ENCODE measurements at regions not wholly inside any gene's neighbourhood (a gene's known extent, or its start where the extent isn't known, plus 50 kb on each side); places are given as distances from the start of the nearest gene placed in this dataset.

GRCh38 chr6:164520916-164521315 is 788.5 kb downstream of the C6orf118 start:
- TF ChIP-seq CTCF (IDR thresholded peaks at IDR 0.05) (no peak), POLR2A (IDR thresholded peaks at IDR 0.05) (no peak)
